Activated CD4-positive, alpha-beta T cell treated with anti-CD3 and anti-CD28 coated beads, Interleukin-2, amount 10 ng/mL, durations not matched to agents 24 days and 14 days (primary cell): ENCODE measurements at regions not wholly inside any gene's neighbourhood (a gene's known extent, or its start where the extent isn't known, plus 50 kb on each side); places are given as distances from the start of the nearest gene placed in this dataset.

ENCODE experiments used
- DNase-seq: peaks from one replicate; pipeline ENCODE4 v3.0.0; 2022
- H3K27ac Mint-ChIP-seq: one replicate; pipeline ENCODE4 v1.8.0; 2022; ENCODE audit warnings: mild to moderate bottlenecking, mixed read lengths
- H3K27me3 Mint-ChIP-seq: one replicate; pipeline ENCODE4 v1.8.0; 2022; ENCODE audit warnings: mixed read lengths
- H3K36me3 Mint-ChIP-seq: one replicate; pipeline ENCODE4 v1.8.0; 2022; ENCODE audit warnings: low read depth, mild to moderate bottlenecking, mixed read lengths
- H3K4me1 Mint-ChIP-seq: one replicate; pipeline ENCODE4 v1.8.0; 2021; ENCODE audit warnings: mixed read lengths
- H3K4me3 Mint-ChIP-seq: one replicate; pipeline ENCODE4 v1.8.0; 2022; ENCODE audit warnings: mild to moderate bottlenecking, moderate library complexity, mixed read lengths
- H3K9me3 Mint-ChIP-seq: one replicate; pipeline ENCODE4 v1.8.0; 2021; ENCODE audit warnings: mixed read lengths
- intact Hi-C: fragments of 100-400 bp; cut with micrococcal nuclease; formaldehyde crosslinking; loops from one replicate; pipeline ENCODE4 v1.15.1; 2023

- H3K4me1 Mint-ChIP-seq: no peaks in the 10 kb centered on the region
- H3K27ac Mint-ChIP-seq: no peak overlapping the region
- no peaks in the 10 kb centered on the region for H3K36me3 Mint-ChIP-seq
- DNase-seq: no peak
- H3K4me3 Mint-ChIP-seq: no peak overlapping the region
- no peaks in the 10 kb centered on the region for H3K9me3 Mint-ChIP-seq
- intact Hi-C loops: no loop called here
- no peaks in the 10 kb centered on the region for H3K27me3 Mint-ChIP-seq
Measured at GRCh38 chr2:67043781-67044478, 353.2 kb upstream of the ETAA1 start.

- H3K27me3 Mint-ChIP-seq: no peaks in the 10 kb centered on the region
- intact Hi-C loops: no loop called here
- H3K27ac Mint-ChIP-seq: no peak overlapping the region
- H3K4me3 Mint-ChIP-seq: no peak overlapping the region
- no peaks in the 10 kb centered on the region for H3K9me3 Mint-ChIP-seq
- no peaks in the 10 kb centered on the region for H3K4me1 Mint-ChIP-seq
- peak; percentile 3 for DNase-seq
- H3K36me3 Mint-ChIP-seq: no peaks in the 10 kb centered on the region
Measured at GRCh38 chr2:67046591-67046990, 350.5 kb upstream of the ETAA1 start.

GRCh38 chr2:67048314-67048713 lies 348.8 kb upstream of the ETAA1 start:
- H3K27me3 Mint-ChIP-seq: no peaks in the 10 kb centered on the region
- no peaks in the 10 kb centered on the region for H3K36me3 Mint-ChIP-seq
- intact Hi-C loops: no loop called here
- H3K9me3 Mint-ChIP-seq: no peaks in the 10 kb centered on the region
- peak; percentile 16 for DNase-seq
- H3K4me1 Mint-ChIP-seq: no peaks in the 10 kb centered on the region
- H3K4me3 Mint-ChIP-seq: no peak overlapping the region
- no peak overlapping the region for H3K27ac Mint-ChIP-seq

GRCh38 chr2:67050622-67051021 lies 346.5 kb upstream of the ETAA1 start:
- Mint-ChIP-seq H3K4me1 (no peaks in the 10 kb centered on the region), H3K27me3 (no peaks in the 10 kb centered on the region), H3K4me3 (no peak overlapping the region), H3K36me3 (no peaks in the 10 kb centered on the region), H3K9me3 (no peaks in the 10 kb centered on the region), H3K27ac (no peak overlapping the region)
- intact Hi-C loops: no loop called here
- no peak for DNase-seq

GRCh38 chr2:67054728-67055127 lies 342.4 kb upstream of the ETAA1 start:
- Mint-ChIP-seq H3K4me1 (no peaks in the 10 kb centered on the region), H3K9me3 (no peaks in the 10 kb centered on the region), H3K27ac (no peak overlapping the region), H3K4me3 (no peak overlapping the region), H3K27me3 (no peaks in the 10 kb centered on the region), H3K36me3 (no peaks in the 10 kb centered on the region)
- intact Hi-C loops: no loop called here
- DNase-seq: no peak

GRCh38 chr2:67055387-67056304 lies 341.5 kb upstream of the ETAA1 start:
- Mint-ChIP-seq H3K27me3 (no peaks in the 10 kb centered on the region), H3K9me3 (peaks cover 2% of the 10 kb centered on the region), H3K36me3 (no peaks in the 10 kb centered on the region), H3K4me3 (no peak overlapping the region), H3K4me1 (no peaks in the 10 kb centered on the region), H3K27ac (no peak overlapping the region)
- DNase-seq: no peak
- intact Hi-C loops: no loop called here

GRCh38 chr2:67057123-67057522 lies 340.0 kb upstream of the ETAA1 start:
- intact Hi-C loops: no loop called here
- Mint-ChIP-seq H3K4me3 (no peak overlapping the region), H3K36me3 (no peaks in the 10 kb centered on the region), H3K9me3 (peaks cover 4% of the 10 kb centered on the region), H3K27me3 (no peaks in the 10 kb centered on the region), H3K27ac (no peak overlapping the region), H3K4me1 (no peaks in the 10 kb centered on the region)
- no peak for DNase-seq

- no peaks in the 10 kb centered on the region for H3K27me3 Mint-ChIP-seq
- no peak overlapping the region for H3K27ac Mint-ChIP-seq
- H3K4me3 Mint-ChIP-seq: no peak overlapping the region
- H3K9me3 Mint-ChIP-seq: peaks cover 4% of the 10 kb centered on the region
- no peaks in the 10 kb centered on the region for H3K4me1 Mint-ChIP-seq
- no peak for DNase-seq
- no peaks in the 10 kb centered on the region for H3K36me3 Mint-ChIP-seq
- intact Hi-C loops: no loop called here
Measured at GRCh38 chr2:67057901-67058703, 339.0 kb upstream of the ETAA1 start.

GRCh38 chr2:67065046-67065445 lies 332.1 kb upstream of the ETAA1 start:
- Mint-ChIP-seq H3K27ac (no peak overlapping the region), H3K4me3 (no peak overlapping the region), H3K27me3 (no peaks in the 10 kb centered on the region), H3K36me3 (no peaks in the 10 kb centered on the region), H3K9me3 (peaks cover 4% of the 10 kb centered on the region), H3K4me1 (no peaks in the 10 kb centered on the region)
- intact Hi-C loops: no loop called here
- DNase-seq: no peak

GRCh38 chr2:67066782-67067181 lies 330.4 kb upstream of the ETAA1 start:
- no peak for DNase-seq
- H3K9me3 Mint-ChIP-seq: no peaks in the 10 kb centered on the region
- H3K4me3 Mint-ChIP-seq: no peak overlapping the region
- no peak overlapping the region for H3K27ac Mint-ChIP-seq
- H3K27me3 Mint-ChIP-seq: no peaks in the 10 kb centered on the region
- no peaks in the 10 kb centered on the region for H3K36me3 Mint-ChIP-seq
- no peaks in the 10 kb centered on the region for H3K4me1 Mint-ChIP-seq
- intact Hi-C loops: no loop called here

GRCh38 chr2:67067656-67068055 lies 329.5 kb upstream of the ETAA1 start:
- DNase-seq: no peak
- H3K36me3 Mint-ChIP-seq: no peaks in the 10 kb centered on the region

GRCh38 chr2:67070826-67071225 lies 326.3 kb upstream of the ETAA1 start:
- Mint-ChIP-seq H3K36me3 (no peaks in the 10 kb centered on the region), H3K27me3 (no peaks in the 10 kb centered on the region), H3K4me1 (no peaks in the 10 kb centered on the region), H3K9me3 (no peaks in the 10 kb centered on the region), H3K27ac (no peak overlapping the region), H3K4me3 (no peak overlapping the region)
- DNase-seq: no peak
- intact Hi-C loops: no loop called here

More at GRCh38 chr2:67067656-67068055, 329.5 kb upstream of the ETAA1 start:
- Mint-ChIP-seq H3K9me3 (no peaks in the 10 kb centered on the region), H3K27me3 (no peaks in the 10 kb centered on the region), H3K27ac (no peak overlapping the region), H3K4me1 (no peaks in the 10 kb centered on the region), H3K4me3 (no peak overlapping the region)
- intact Hi-C loops: no loop called here

- Mint-ChIP-seq H3K27me3 (no peaks in the 10 kb centered on the region), H3K27ac (no peak overlapping the region), H3K4me3 (no peak overlapping the region), H3K9me3 (no peaks in the 10 kb centered on the region), H3K4me1 (no peaks in the 10 kb centered on the region), H3K36me3 (no peaks in the 10 kb centered on the region)
- no peak for DNase-seq
- intact Hi-C loops: no loop called here
Measured at GRCh38 chr2:67075056-67075455, 322.1 kb upstream of the ETAA1 start.
